Fibroblast of the conjunctiva (primary cell): ENCODE measurements at regions not wholly inside any gene's neighbourhood (a gene's known extent, or its start where the extent isn't known, plus 50 kb on each side); places are given as distances from the start of the nearest gene placed in this dataset.
"Not testable (repeated sequence)": the region's sequence is repeated elsewhere in the genome, so short reads cannot be mapped to it uniquely, and the experiment has no call there.

ENCODE experiments used
- DNase-seq: peaks from one replicate; pipeline ENCODE4 v3.0.0-alpha.2; 2010; ENCODE audit warnings: low read depth

DNA sequence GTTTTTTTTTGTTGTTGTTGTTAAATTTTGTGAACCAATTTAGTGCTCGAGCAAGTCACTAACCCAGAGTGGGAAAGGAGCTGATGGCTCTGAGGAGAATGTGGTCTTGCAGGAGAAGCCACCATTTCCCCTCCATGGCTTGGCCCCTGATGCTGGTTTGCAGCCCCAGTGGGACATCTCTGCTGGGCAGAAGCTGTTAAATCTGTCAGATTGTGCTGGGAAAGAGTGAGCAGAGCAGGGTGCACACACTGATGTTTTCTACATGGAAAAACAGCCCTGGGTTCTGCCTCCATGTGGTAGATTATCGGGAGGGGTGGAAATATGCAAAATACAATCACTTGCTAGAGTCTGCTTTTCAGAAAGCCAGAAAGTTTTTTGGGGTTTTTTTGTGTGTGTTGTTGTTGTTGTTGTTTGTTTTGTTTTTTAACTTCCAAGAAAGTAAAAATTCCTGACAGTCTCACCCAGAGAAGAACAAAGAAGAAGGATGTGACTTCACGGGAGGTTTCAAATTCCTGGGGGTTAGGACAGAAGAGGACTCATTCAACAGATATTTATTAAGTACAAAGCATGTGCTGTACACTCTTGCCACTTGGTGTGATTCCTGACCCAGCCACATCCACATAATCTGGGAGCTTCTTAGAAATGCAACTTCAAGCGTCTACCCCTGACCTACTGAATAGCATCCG is 133.7 kb downstream of the FOXB1 start:
- DNase-seq: no peak

DNA sequence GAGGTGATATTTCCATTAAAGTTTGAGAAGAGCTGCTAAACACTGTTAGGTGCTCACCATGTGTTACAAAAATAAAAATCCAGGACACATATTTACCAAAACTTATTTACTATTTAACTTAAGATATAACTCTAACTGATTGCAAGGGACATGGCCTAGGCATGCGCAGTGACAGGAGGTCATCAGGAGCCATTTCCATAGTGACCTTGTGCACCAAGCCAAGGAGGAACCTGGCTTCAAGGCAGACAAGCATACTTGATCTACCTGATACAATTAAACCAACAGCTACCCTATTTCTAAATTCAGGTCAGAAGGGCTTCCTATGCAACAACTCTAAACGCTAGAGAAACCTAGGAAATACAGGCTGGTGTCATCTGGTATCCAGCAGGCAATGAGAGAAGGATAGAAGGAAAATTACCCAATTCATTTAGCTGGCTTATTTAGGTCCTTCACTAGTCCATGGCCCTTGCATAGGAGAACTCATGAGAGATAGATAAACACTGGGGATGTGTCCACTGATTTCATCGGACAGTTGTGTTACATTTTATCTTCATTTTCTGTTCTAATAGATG is 134.4 kb downstream of the FOXB1 start:
- DNase-seq: no peak

DNA sequence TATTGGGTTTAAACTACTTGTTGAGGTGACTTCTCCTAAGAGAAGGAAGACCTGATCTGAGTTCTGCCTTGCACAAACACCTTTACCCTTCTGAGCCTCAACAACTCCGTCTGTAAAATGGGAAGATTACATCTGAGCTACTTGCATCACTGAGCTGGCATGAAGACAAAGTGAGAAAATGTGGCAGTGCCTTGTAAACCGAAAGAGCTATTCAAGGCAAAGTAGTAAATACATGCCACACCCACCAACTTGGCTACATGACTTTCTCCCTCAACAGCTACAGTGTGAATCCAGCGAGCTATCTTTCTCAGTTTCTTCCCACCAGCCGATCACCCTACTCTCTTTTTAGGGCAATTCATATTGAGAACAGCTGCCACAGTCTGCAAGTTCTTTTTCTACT is 148.3 kb downstream of the FOXB1 start:
- DNase-seq: no peak

DNA sequence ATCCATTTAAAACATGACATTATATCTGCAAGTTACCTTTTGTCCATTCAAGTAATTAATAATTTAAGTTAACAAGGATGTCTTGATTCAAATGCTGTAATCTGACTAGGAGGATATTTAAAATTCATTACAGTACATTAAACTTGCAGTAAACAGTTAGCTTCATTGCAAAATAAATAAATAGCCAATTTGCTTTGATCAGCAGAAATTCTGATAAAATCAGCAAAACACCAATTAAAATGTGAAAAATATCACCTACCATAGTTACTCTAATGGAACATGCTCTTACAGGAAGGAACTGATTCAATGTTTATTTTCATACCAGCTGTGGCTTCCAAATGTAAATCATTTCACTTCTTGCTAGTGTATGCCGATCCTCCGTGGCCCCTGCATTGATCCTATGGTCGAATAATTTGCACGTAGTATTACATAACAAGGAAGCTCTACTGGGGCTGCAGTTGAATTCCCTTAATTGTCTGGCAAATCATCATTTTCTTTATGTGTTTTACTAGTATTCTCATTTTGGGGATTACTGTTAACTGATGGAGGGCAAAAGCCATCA is 150.7 kb downstream of the FOXB1 start:
- no peak for DNase-seq

DNA sequence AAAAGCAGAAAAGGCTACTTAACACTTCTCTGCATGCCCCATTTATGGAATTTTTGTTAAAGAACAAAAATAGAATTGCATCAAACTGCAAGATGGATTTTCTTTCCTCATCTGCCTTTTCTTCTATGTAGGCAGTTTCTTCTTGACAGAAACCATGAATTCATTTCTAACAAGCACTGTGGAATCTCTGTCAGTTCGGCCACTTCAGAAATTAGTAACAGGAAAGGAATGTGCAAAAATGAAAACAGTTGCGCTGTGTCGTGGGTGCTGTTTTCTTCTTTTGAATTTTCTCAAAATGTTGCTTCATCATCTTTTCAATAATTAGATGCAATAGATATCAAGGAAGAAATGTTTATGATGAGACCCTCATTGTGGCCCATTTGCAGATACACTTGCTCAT is 151.6 kb downstream of the FOXB1 start:
- no peak for DNase-seq

DNA sequence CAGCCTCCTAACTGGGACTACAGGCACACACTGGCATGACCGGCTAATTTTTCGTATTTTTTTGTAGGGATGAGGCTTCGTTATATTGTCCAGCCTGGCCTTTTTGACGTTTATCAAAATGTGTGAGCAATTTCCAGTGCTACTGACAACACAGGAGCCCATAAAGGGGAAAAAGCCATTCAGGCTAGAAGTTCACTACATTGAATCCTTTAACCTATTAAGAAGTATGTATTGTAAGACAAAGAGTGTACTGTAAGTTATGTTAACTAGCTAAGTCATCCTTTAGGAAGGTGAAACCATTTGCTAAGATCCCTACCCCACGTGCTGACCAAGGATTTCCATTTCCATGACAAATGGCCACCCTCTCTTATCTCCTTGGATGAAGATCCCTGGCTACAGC is 156.8 kb downstream of the FOXB1 start:
- DNase-seq: no peak

DNA sequence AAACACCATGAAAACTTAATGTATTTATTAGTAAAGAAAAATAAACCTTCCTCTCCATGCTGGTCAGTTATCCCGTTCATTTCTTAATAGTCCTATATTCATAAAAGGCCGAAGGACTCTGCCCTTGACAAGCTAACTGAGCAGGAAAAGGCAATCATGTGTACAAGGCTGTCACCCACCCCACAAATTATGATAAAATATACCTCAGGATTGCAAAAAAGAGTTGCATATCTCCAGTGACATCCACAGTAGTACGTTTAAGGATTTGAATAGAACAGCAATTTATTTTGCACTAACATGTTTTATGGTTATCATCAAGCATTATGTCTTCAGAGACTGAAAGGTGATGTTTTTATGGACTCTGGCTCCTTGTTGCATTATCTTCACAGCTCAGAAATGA is 157.6 kb downstream of the FOXB1 start:
- no peak for DNase-seq

DNA sequence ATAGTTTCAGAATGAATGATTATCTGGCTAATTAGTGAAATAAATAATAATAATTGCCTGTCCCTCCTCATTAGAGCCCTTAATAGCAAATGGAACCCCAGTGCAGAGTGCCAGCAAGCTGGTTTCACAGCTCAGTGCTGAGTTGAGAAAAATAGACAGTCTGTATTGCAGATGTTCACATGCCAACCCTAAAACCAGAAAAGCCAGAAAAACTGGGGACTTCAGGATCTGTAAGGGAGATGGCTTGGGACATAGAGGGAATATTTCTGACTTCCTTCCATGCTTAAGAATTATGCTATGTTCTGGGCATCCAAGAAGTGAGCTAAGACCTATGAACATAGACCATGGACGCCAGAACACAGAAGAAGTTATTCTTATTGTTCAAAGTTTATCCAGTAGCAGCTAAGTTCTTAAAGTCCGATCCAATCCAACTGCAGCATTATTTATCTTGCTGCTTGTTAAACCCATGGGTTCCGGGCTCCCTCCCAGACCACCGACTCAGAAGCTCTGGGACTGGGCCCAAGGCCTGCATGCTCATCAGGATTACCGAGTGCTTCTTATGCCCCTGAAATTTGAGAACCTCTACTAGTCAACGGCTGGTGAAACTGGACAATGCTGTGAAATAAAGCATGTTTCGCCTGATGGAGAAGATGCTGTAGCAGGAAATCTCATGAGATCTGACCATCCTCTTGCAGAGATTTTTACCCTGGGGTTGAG is 158.3 kb downstream of the FOXB1 start:
- DNase-seq: no peak

DNA sequence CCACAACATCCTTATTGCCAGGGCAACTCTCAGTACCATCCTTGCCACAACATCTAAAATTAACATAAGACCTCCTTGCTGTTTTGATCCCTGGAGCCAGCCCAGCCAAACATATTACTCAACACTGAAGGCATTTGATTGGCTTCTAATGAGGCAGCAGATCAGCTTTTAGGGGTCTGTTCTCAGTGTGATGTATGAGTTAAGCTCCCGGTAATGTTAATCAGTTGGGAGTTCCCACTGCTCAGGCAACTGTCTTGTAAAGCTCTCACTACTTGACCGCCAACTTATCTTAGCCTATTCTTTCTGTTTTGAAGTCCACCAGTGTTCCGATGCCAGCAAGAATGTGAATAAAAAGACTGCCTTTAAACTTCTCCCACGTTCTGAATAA is 158.9 kb downstream of the FOXB1 start:
- no peak for DNase-seq

DNA sequence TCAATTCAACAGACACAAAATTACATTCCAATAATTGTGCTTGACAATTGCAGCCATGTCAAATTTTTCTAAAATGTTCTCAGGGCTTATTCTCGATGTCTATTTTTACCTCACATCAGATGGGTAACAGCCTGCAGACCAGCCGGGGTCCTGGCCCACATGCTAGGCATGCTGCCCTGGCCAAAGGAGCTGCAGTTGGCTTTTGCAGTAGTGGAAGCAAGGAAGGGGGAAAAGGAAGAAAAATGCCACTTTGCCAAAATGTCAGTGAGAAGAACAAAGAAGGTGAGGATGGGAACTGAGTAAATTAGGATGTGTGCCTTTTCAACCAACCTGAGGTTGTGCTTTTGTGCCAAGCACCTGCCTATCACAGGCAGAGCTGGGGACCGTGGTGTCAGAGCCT is 161.0 kb downstream of the FOXB1 start:
- no peak for DNase-seq

DNA sequence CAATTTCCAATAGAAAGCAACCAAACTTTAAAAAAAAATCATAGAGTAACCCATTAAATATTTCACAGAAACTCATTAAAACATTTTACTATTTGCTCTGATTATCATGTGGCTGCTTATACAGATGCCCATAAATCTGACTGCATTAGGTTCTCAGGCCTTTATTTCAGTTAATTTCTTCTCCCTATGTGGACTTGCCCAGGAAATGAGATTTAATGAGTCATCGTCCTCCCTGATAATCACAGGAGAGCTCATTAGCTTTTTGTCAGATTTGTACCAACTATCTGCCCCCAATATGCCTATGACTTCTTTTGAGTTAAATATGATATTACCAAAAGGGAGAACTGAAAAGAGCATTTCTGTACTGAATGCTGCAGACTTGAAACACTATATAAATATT is 168.0 kb downstream of the FOXB1 start:
- no peak for DNase-seq

DNA sequence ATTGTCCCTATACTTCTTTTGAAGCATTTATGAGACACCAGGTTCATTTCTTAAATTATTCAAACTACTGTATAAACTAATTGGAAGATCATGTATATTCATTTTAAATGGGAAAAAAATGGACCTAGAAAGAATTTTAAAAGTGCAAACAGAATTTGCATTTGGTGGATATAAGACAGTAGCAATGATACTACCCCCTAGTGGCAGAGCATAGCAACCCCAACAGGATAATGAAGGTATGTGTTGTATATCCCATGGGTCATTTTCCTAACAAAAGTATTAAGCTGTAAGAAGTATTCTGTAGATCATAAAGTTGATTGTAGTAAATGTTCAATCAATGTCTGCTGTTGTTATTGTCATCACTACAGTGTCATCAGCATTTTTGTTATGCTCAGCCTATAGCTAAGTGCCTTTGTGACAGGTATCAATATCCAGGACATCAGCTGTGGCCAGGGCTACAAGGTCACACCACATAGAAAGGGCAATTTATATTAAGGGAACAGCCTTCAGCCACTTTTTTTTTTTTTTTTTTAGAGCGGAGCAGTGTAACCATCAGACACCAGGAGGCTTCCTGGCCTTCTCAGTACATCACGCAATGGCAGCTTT is 175.8 kb downstream of the FOXB1 start:
- DNase-seq: peak; percentile 43

DNA sequence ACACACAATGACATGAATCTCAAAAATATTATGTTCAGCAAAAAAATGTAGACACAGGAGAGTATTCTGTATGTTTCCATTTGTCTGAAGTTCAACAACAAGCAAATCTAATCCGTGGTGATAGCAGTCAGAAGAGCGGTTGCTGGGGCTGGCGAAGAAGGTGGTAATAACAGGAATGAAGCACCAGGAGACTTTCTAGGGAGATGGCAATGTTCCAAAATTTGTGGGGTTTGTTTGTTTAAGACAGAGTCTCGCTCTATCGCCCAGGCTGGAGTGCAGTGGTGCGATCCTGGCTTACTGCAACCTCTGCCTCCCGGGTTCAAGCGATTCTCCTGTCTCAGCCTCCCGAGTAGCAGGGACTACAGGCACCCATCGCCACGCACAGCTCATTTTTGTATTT is 177.8 kb downstream of the FOXB1 start:
- not testable (repeated sequence) for DNase-seq

DNA sequence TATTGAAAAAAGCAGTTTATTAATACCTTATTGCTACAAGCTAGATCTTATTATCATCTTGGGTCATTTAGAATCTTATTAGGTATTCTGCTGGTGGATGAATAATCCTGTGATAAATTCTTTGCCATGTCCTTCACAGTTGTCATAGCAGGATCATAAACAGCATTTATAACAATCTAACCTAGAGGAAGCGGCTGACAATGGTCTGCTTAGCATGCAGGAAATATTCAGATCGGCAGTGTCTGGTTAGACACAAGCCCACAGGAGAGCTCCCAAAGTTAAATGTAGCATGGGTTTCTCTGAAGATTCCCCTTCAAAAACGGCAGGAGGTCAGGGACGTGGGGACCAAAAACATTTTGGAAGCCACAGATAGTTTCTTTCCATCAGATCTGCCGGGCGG is 179.3 kb downstream of the FOXB1 start:
- no peak for DNase-seq

DNA sequence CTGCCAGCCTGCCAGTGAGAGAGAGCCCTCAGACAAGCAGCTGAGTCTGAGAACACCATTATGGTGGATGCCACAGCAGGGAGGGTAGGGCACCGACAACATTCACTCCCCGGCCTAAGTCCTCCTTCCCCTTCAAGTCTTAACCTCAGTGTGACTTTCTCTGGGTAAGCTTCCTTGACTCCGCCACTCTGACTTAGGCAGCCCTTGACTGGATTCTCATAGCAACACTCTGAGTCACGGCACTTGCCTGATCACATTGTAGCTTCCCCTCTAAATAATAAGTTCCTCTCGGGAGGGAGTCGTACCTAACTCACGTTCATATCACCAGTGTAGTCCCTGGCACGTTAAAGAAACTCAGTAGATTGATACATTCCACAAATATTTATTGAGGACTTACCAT is 180.5 kb downstream of the FOXB1 start:
- DNase-seq: no peak

DNA sequence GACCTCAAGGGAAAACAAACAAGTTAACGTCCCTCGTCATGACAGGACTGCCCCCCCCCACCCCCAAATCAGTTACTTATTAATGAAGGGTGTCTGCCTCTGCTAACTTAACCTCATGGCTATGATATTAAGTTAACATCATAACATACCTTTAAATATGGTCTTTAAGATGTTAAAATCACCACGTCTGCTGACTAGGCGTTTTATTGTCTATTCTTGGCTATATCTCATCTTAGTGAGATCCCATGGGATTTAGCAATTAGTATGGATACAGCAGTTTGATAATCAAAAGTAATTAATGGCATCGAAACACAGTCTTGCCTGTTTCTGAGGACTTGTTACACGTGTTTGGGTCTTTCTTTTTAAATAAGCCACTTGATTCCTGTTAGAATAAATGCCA is 186.9 kb downstream of the FOXB1 start:
- no peak for DNase-seq

DNA sequence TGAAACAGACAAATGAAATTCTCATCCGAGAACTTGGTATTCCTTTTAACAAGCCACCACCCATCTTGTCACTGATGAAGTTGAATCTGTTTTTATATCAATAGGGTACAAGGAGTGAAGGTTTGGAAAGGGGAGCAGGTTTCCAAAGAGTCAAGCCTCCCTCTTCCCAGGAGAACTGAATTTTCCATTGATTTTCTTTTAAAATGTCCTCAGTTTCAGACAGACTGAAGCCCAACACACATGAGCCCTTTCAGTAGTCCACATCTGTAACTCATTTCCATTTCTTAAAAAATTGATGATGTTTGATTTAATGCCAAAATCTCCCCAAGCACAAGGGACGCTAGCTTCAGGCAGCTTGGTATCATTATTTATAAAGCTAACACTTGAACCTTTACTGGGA is 187.7 kb downstream of the FOXB1 start:
- no peak for DNase-seq

DNA sequence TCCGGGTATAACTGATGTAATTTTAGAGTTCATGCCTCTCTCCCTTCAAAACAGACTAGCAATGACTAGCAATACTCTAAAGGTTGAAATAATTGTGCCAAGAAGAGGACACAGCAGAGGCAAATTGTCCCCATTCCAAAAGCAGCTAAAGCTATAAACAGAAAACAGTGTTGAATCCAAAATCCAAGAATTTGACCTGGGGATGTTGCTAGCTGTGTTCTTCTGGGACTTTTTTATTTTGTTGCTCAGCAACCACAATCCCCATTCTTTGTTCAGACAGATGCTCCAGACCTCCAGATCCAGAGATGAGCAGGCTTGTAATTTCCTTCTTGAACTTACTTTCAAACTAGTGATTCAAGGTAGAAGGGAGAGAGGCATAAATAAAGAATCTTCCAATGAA is 191.5 kb downstream of the FOXB1 start:
- DNase-seq: no peak

DNA sequence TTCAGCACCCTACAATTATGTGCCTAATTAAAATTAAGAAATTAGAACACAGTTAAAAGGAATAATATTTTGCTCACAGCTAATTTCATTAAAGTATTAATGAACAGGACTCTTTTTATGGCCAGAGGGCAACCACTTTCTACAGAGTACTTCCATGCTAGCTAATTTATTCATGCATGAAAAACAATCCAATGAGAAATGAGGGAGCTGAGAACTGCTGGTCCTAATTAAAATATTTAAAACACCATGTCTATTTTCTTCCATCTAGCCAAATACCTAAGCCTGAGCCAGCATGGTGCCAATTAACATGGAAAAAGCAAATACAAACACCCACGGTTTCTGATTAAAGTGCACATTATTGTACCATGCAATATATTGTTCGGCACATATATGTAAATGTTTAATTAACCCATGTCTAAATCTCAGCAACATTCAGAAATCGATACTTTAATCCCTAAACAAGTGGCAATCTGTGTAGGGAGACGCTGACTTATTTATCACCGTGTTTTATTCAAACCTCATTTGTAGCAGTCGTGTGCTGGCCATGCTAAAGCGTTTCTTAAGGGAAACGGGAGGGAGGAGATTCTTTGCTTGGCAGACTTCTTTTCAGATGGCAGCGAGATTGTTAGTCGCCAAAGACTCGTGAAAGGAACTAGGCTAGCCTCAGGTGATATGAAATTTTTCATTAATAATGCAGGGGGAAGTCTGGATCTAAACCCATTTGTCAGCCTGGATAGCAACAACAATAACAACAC is 193.5 kb downstream of the ANXA2 start:
- DNase-seq: no peak

DNA sequence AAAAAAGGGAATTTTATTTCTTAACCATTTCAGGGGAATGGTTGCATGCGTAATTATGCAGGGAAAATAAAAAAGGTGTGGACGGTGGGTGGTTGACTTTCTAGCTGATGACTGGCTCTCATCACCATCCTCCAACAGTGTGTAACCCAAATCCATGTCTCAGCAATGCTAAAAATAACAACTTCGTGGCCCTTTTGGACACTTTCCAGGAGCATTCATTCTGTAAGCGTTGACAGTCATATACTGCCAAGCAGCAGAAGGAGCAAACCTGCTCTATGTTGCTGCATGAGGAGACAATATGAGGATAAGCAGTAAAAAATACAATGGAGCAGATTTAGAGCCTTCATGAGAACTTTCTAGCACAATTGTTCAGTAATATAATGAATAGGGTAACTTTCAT is 189.1 kb downstream of the ANXA2 start:
- DNase-seq: no peak

DNA sequence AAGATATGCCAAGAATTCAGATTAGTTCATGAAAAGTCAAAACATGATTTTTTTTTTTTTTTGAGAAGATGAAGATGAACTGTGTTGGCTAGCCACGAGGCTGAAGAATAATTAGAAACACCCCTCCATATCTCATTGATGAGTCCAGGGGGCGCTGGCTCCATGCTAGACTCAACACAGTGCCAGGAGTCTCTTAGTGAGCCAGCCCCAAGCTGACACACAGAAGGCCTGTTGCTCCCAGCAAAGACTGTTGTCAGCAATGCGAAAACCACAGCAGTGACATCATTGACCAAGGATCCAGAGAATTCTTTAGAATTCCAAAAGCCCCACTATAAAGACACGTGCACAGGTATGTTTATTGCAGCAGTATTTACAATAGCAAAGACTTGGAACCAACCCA is 185.2 kb downstream of the ANXA2 start:
- DNase-seq: no peak

DNA sequence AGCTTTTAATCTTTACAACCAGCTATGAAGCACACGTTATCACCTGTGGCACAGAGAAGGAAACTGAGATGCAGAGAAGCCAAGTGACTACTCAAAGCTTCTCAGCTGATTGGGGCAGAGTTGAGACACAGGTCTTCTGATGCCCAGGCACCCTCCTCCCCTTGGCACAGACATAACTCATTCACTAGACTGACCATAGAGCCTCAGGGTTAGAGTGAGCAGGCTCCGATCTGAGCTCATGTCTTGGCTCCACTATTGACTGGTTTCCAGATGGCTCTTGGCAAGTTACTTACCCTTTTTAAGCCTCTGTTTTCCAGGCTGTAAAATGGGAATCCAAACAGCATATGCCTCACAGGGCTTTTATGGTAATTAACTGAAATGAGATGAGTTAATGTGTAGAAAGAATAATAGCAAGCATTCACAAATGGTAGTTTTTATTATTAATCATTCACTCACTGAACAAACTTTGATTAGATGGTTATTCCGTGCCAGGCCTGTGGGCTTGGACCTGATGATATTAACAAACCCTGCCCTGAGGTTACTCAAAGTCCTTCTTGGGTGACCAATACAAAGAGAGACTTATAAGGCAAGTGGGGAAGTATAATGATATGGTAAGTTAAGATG is 184.3 kb downstream of the ANXA2 start:
- no peak for DNase-seq
